ENCODE measurements at regions not wholly inside any gene's neighbourhood (a gene's known extent, or its start where the extent isn't known, plus 50 kb on each side); places are given as distances from the start of the nearest gene placed in this dataset.

DNA sequence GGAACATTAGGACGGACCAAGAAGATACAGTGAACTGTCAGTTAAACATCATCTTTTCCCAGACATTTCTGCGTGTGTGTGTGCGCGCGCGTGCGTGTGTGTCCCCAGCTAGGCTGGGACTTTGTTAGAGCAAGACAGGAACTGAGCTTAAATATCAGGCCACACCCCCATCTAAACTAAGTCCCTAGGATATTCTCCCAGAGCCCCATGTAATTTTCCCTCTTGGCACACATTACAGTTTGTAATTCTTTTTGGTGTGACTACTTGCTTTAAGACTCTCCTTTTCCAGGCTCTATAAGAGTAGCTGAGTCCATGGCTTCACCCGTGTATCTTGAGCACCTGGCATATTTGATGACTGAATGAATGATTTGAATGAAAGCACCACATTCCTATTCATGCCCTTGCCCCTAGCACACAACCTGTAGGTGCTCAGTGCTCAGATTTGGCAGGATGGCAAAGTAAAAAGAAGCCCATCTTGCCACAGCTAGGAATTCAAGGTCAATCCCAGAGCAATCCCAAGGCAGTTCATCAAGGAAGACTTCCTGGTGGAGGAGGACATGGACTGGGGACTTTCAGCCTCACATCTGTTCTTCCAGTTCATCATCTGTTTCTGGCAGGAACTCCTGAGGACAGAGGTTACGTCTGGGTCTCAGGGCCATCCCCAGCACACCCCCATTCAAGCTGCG is 69.2 kb downstream of the MRPL14 start:
- in situ Hi-C loops (cut with MboI) (loop anchor here (5.0 kb wide), 1 partner anchor 286 kb away; the partner anchor contains the start of gene VEGFA), intact Hi-C loops (cut with micrococcal nuclease) (loop anchor here (1.0 to 2.0 kb wide), 4 partner anchors 17 to 106 kb away; no protein-coding TSS in a partner anchor)
- Histone ChIP-seq H3K9me3 (replicated peaks; ENCODE audit: control insufficient read depth, insufficient read depth, low read depth, low read length) (peaks cover 15% of the 10 kb centered on the region), H3K9ac (ENCODE audit: insufficient read depth in 1 of 2, low read depth in 2 of 2, low read length in 2 of 2) (peak overlapping the region; percentile 30 to 73; a peak in 3 of 4 replicates), H2AFZ (ENCODE audit: low read depth, low read length) (peak overlapping the region; percentile 47), H3K36me3 (ENCODE audit: control insufficient read depth, insufficient read depth, low read length) (no peaks in the 10 kb centered on the region; the same call in 2 of the 3 replicates), H3K27ac (ENCODE audit: extremely low read depth, low read depth, low read length) (peak overlapping the region; percentile 97), H3K4me2 (ENCODE audit: insufficient read depth, low read length) (peak overlapping the region; percentile 81), H3K27me3 (ENCODE audit: control insufficient read depth in 2 of 2, insufficient read depth in 2 of 2, low read length in 2 of 2) (no peaks in the 10 kb centered on the region), H3K4me3 (no peak overlapping the region), H4K20me1 (replicated peaks; ENCODE audit: control insufficient read depth, insufficient read depth, low read length) (no peaks in the 10 kb centered on the region), H3K9me1 (ENCODE audit: control insufficient read depth, insufficient read depth, low read length) (no peaks in the 10 kb centered on the region), H3K79me2 (ENCODE audit: control insufficient read depth, insufficient read depth, low read length) (no peaks in the 10 kb centered on the region), H3K4me1 (replicated peaks in 1 of 2; ENCODE audit: control insufficient read depth in 2 of 2, insufficient read depth in 2 of 2, low read length in 2 of 2) (peaks cover 46 to 58% of the 10 kb centered on the region in 2 experiments)
- FAIRE-seq (no peak), DNase-seq (ENCODE audit: extremely low read depth in 1 of 4, low spot score in 3 of 4) (peak in 1 of 4 experiments; percentile 59), ATAC-seq (no peak)
- WGBS (ENCODE audit: insufficient coverage, low coverage, missing lambda C conversion rate), result 41% methylated on average over 10 of the region's 10 CpGs
- CTCF ChIA-PET (ENCODE audit: low intra/inter-chr PET ratio), result no interaction called here
- BruUV-seq (replicated peaks), result TSS peak; percentile 83
- POLR2A ChIA-PET, result interaction anchor here (0.6 to 2.5 kb wide), 29 partner anchors 8 to 718 kb away, joined by 3 to 16 read pairs (median 3); no protein-coding TSS in a partner anchor
- TF ChIP-seq PHTF2 (CRISPR knock-in tag; IDR thresholded peaks at IDR 0.05) (no peak), ZBTB8A (IDR thresholded peaks at IDR 0.05; ENCODE audit: partially characterized antibody) (no peak), ZNF124 (CRISPR knock-in tag; IDR thresholded peaks at IDR 0.05) (no peak), CREM (IDR thresholded peaks at IDR 0.05; ENCODE audit: low read depth) (no peak), ZNF263 (CRISPR knock-in tag; IDR thresholded peaks at IDR 0.05; ENCODE audit: borderline replicate concordance) (0 out of 2 replicates have a peak, but pooled peaks have one; percentile 23), KDM1A (IDR thresholded peaks at IDR 0.05) (peak; percentile 86 to 93), SAP30 (IDR thresholded peaks at IDR 0.05; ENCODE audit: borderline replicate concordance, insufficient read depth, low read depth, low read length, poor library complexity, severe bottlenecking) (no peak), ELF4 (CRISPR knock-in tag; IDR thresholded peaks at IDR 0.05) (no peak), HOXB6 (CRISPR knock-in tag; IDR thresholded peaks at IDR 0.05; ENCODE audit: borderline replicate concordance) (no peak), DDX20 (tag; IDR thresholded peaks at IDR 0.05; ENCODE audit: low read depth) (no peak)
- TF ChIP-seq, protein P1, sequence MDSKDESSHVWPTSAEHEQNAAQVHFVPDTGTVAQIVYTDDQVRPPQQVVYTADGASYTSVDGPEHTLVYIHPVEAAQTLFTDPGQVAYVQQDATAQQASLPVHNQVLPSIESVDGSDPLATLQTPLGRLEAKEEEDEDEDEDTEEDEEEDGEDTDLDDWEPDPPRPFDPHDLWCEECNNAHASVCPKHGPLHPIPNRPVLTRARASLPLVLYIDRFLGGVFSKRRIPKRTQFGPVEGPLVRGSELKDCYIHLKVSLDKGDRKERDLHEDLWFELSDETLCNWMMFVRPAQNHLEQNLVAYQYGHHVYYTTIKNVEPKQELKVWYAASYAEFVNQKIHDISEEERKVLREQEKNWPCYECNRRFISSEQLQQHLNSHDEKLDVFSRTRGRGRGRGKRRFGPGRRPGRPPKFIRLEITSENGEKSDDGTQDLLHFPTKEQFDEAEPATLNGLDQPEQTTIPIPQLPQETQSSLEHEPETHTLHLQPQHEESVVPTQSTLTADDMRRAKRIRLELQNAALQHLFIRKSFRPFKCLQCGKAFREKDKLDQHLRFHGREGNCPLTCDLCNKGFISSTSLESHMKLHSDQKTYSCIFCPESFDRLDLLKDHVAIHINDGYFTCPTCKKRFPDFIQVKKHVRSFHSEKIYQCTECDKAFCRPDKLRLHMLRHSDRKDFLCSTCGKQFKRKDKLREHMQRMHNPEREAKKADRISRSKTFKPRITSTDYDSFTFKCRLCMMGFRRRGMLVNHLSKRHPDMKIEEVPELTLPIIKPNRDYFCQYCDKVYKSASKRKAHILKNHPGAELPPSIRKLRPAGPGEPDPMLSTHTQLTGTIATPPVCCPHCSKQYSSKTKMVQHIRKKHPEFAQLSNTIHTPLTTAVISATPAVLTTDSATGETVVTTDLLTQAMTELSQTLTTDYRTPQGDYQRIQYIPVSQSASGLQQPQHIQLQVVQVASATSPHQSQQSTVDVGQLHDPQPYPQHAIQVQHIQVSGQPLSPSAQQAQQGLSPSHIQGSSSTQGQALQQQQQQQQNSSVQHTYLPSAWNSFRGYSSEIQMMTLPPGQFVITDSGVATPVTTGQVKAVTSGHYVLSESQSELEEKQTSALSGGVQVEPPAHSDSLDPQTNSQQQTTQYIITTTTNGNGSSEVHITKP (IDR thresholded peaks at IDR 0.05; ENCODE audit: partially characterized antibody), result peak; percentile 97
- TF ChIP-seq, protein P2, sequence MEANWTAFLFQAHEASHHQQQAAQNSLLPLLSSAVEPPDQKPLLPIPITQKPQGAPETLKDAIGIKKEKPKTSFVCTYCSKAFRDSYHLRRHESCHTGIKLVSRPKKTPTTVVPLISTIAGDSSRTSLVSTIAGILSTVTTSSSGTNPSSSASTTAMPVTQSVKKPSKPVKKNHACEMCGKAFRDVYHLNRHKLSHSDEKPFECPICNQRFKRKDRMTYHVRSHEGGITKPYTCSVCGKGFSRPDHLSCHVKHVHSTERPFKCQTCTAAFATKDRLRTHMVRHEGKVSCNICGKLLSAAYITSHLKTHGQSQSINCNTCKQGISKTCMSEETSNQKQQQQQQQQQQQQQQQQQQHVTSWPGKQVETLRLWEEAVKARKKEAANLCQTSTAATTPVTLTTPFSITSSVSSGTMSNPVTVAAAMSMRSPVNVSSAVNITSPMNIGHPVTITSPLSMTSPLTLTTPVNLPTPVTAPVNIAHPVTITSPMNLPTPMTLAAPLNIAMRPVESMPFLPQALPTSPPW (CRISPR knock-in tag; IDR thresholded peaks at IDR 0.05), result no peak
- TF ChIP-seq, protein P3, sequence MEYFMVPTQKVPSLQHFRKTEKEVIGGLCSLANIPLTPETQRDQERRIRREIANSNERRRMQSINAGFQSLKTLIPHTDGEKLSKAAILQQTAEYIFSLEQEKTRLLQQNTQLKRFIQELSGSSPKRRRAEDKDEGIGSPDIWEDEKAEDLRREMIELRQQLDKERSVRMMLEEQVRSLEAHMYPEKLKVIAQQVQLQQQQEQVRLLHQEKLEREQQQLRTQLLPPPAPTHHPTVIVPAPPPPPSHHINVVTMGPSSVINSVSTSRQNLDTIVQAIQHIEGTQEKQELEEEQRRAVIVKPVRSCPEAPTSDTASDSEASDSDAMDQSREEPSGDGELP (CRISPR knock-in tag; IDR thresholded peaks at IDR 0.05; ENCODE audit: borderline replicate concordance), result no peak; the same call in 1 of the 2 replicates
- TF ChIP-seq, protein P4, sequence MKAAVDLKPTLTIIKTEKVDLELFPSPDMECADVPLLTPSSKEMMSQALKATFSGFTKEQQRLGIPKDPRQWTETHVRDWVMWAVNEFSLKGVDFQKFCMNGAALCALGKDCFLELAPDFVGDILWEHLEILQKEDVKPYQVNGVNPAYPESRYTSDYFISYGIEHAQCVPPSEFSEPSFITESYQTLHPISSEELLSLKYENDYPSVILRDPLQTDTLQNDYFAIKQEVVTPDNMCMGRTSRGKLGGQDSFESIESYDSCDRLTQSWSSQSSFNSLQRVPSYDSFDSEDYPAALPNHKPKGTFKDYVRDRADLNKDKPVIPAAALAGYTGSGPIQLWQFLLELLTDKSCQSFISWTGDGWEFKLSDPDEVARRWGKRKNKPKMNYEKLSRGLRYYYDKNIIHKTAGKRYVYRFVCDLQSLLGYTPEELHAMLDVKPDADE (conservative IDR thresholded peaks at IDR 0.05; ENCODE audit: control insufficient read depth, low read depth, low read length), result no peak

All from K562 (cell line).